ENCODE measurements at regions not wholly inside any gene's neighbourhood (a gene's known extent, or its start where the extent isn't known, plus 50 kb on each side); places are given as distances from the start of the nearest gene placed in this dataset.

- no peaks in the 10 kb centered on the region for H4K20me1 ChIP-seq (ENCODE audit: insufficient read depth, low read length)
- H3K27me3 ChIP-seq (ENCODE audit: control insufficient read depth in 2 of 2, insufficient read depth in 2 of 2, low read length in 2 of 2): no peaks in the 10 kb centered on the region
- no peaks in the 10 kb centered on the region for H3K79me2 ChIP-seq (ENCODE audit: insufficient read depth, low read length)
- no peak overlapping the region for H3K27ac ChIP-seq (ENCODE audit: low read depth in 1 of 2, low read length in 2 of 2)
- H3K36me3 ChIP-seq (replicated peaks in 1 of 2; ENCODE audit: control insufficient read depth in 1 of 2, insufficient read depth in 2 of 2, low read length in 2 of 2): no peaks in the 10 kb centered on the region
- no peak overlapping the region for H3K4me2 ChIP-seq (replicated peaks; ENCODE audit: extremely low read depth, low read length, poor library complexity, severe bottlenecking)
- no peak for DNase-seq
- peaks cover 17 to 21% of the 10 kb centered on the region in 2 donors for H3K9me3 ChIP-seq (replicated peaks in 1 of 2; ENCODE audit: control insufficient read depth in 1 of 2, insufficient read depth in 1 of 2, low read length in 2 of 2)
- Mint-ChIP-seq H3K4me1 (no peaks in the 10 kb centered on the region), H3K27ac (no peak overlapping the region), H3K9me3 (peaks cover 5 to 24% (median 11%) of the 10 kb centered on the region in 7 donors), H3K4me3 (no peak overlapping the region), H3K27me3 (ENCODE audit: low read depth in 3 of 3) (peaks cover 0 to 1% (median 0%) of the 10 kb centered on the region in 3 donors), H3K36me3 (no peaks in the 10 kb centered on the region)
- no peak for TF ChIP-seq CTCF (IDR thresholded peaks at IDR 0.05)
- no peak overlapping the region for H3K4me3 ChIP-seq (replicated peaks in 1 of 3; ENCODE audit: low read depth in 2 of 3, low read length in 3 of 3)
- H3K9ac ChIP-seq (ENCODE audit: insufficient read depth, low read length, poor library complexity, severe bottlenecking): no peak overlapping the region
- no peak overlapping the region for H2AFZ ChIP-seq (ENCODE audit: insufficient read depth, low read depth, low read length, poor library complexity, severe bottlenecking)
- no peaks in the 10 kb centered on the region for H3K4me1 ChIP-seq (ENCODE audit: control insufficient read depth in 1 of 2, insufficient read depth in 2 of 2, low read length in 2 of 2)
- intact Hi-C loops (cut with micrococcal nuclease): no loop called here
Observed at GRCh38 chr2:107625982-107626381, 200.7 kb upstream of the RGPD4 start.

- Histone ChIP-seq H3K4me1 (ENCODE audit: control insufficient read depth in 1 of 2, insufficient read depth in 2 of 2, low read length in 2 of 2) (no peaks in the 10 kb centered on the region), H3K9me3 (replicated peaks in 1 of 2; ENCODE audit: control insufficient read depth in 1 of 2, insufficient read depth in 1 of 2, low read length in 2 of 2) (peaks cover 17 to 21% of the 10 kb centered on the region in 2 donors), H3K4me2 (replicated peaks; ENCODE audit: extremely low read depth, low read length, poor library complexity, severe bottlenecking) (no peak overlapping the region), H3K36me3 (replicated peaks in 1 of 2; ENCODE audit: control insufficient read depth in 1 of 2, insufficient read depth in 2 of 2, low read length in 2 of 2) (no peaks in the 10 kb centered on the region), H3K27ac (ENCODE audit: low read depth in 1 of 2, low read length in 2 of 2) (no peak overlapping the region), H3K27me3 (ENCODE audit: control insufficient read depth in 2 of 2, insufficient read depth in 2 of 2, low read length in 2 of 2) (no peaks in the 10 kb centered on the region), H2AFZ (ENCODE audit: insufficient read depth, low read depth, low read length, poor library complexity, severe bottlenecking) (no peak overlapping the region), H3K79me2 (ENCODE audit: insufficient read depth, low read length) (no peaks in the 10 kb centered on the region), H4K20me1 (ENCODE audit: insufficient read depth, low read length) (no peaks in the 10 kb centered on the region), H3K9ac (ENCODE audit: insufficient read depth, low read length, poor library complexity, severe bottlenecking) (no peak overlapping the region), H3K4me3 (replicated peaks in 1 of 3; ENCODE audit: low read depth in 2 of 3, low read length in 3 of 3) (no peak overlapping the region)
- no peaks in the 10 kb centered on the region for H3K36me3 Mint-ChIP-seq
- no peak overlapping the region for H3K27ac Mint-ChIP-seq
- WGBS (ENCODE audit: insufficient coverage): no CpG with 5 or more reads among the region's 1 CpG
- H3K27me3 Mint-ChIP-seq (ENCODE audit: low read depth in 3 of 3): peaks cover 0 to 1% (median 0%) of the 10 kb centered on the region in 3 donors
- no peak for TF ChIP-seq CTCF (IDR thresholded peaks at IDR 0.05)
- H3K9me3 Mint-ChIP-seq: peaks cover 5 to 24% (median 9%) of the 10 kb centered on the region in 7 donors
- DNase-seq: no peak
- H3K4me1 Mint-ChIP-seq: no peaks in the 10 kb centered on the region
- H3K4me3 Mint-ChIP-seq: no peak overlapping the region
- intact Hi-C loops (cut with micrococcal nuclease): no loop called here
Observed at GRCh38 chr2:107627164-107627563, 199.5 kb upstream of the RGPD4 start.

All from CD14-positive monocyte (primary cell).